Activated B cell treated with CpG ODN at 0.5 μM for 24 hours (primary cell): ENCODE measurements at regions not wholly inside any gene's neighbourhood (a gene's known extent, or its start where the extent isn't known, plus 50 kb on each side); places are given as distances from the start of the nearest gene placed in this dataset.

Experiments used
- ATAC-seq: fragments of 200-7000 bp; cut with Tn5 transposase; one replicate; pipeline ENCODE4 v1.10.0; 2021; ENCODE audit warnings: low read depth, mild to moderate bottlenecking, moderate library complexity
- CTCF ChIA-PET: fragments of 350-600 bp; sonication (Branson Sonifier 250); formaldehyde crosslinking; loops from one replicate; lab custom pipeline; 2021; ENCODE audit warnings: antibody characterized with exemption; lab: Charles Lee
- POLR2A ChIA-PET: fragments of 350-600 bp; sonication (Branson Sonifier 250); formaldehyde crosslinking; loops from one replicate; lab custom pipeline; 2021; ENCODE audit warnings: antibody characterized with exemption; lab: Charles Lee
- DNase-seq: peaks from one replicate; pipeline ENCODE4 v3.0.0; 2022
- H3K27ac Mint-ChIP-seq: one replicate; pipeline ENCODE4 v1.8.0; 2020; ENCODE audit warnings: mixed read lengths
- H3K27me3 Mint-ChIP-seq: one replicate; pipeline ENCODE4 v1.8.0; 2021; ENCODE audit warnings: mixed read lengths
- H3K36me3 Mint-ChIP-seq: one replicate; pipeline ENCODE4 v1.8.0; 2021; ENCODE audit warnings: low read depth, mixed read lengths
- H3K4me1 Mint-ChIP-seq: one replicate; pipeline ENCODE4 v1.8.0; 2021; ENCODE audit warnings: mixed read lengths
- H3K4me3 Mint-ChIP-seq: one replicate; pipeline ENCODE4 v1.8.0; 2020; ENCODE audit warnings: mild to moderate bottlenecking, mixed read lengths
- H3K9me3 Mint-ChIP-seq: one replicate; pipeline ENCODE4 v1.8.0; 2020; ENCODE audit warnings: mixed read lengths
- intact Hi-C: fragments of 100-400 bp; cut with micrococcal nuclease; formaldehyde crosslinking; loops from one replicate; pipeline ENCODE4 v1.15.1; 2024
- TF ChIP-seq, protein P1 (sequence below): fragments of 200-600 bp; IDR thresholded peaks from one replicate; pipeline ENCODE4 v1.8.0; 2022; ENCODE audit warnings: antibody characterized with exemption, mild to moderate bottlenecking

DNA sequence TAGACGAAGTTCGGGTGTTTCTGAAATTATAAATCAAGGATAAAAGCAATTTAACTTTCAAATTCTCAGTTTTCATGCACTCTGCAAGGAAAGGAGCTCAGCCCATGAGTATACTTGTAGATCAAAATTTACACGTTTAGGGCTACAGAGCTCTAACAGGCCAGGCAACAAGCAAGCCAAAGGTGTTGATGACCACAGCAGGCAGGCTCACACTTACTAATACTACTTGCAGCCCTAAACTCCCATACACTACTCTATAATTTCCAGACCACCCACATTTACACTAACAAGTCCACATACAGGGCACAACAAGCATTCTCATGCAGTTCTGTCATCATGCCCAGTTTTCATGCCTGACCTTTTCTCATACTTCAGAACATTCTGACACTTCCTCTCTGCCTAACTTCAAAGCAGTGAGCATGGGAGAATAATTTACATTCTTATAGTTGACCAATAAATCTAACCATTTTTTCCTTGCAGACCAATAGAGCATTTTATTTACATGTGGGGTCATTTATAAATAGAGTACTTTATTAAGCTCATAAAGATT is 124.7 kb upstream of the FRMD4B start:
- Mint-ChIP-seq H3K4me1 (no peaks in the 10 kb centered on the region), H3K4me3 (no peak overlapping the region), H3K27ac (no peak overlapping the region), H3K36me3 (no peaks in the 10 kb centered on the region), H3K27me3 (peaks cover 4% of the 10 kb centered on the region), H3K9me3 (no peaks in the 10 kb centered on the region)
- intact Hi-C loops: no loop called here
- ChIA-PET POLR2A (no interaction called here), CTCF (no interaction called here)
- no peak for DNase-seq
- ATAC-seq: no peak
- TF ChIP-seq, protein P1, sequence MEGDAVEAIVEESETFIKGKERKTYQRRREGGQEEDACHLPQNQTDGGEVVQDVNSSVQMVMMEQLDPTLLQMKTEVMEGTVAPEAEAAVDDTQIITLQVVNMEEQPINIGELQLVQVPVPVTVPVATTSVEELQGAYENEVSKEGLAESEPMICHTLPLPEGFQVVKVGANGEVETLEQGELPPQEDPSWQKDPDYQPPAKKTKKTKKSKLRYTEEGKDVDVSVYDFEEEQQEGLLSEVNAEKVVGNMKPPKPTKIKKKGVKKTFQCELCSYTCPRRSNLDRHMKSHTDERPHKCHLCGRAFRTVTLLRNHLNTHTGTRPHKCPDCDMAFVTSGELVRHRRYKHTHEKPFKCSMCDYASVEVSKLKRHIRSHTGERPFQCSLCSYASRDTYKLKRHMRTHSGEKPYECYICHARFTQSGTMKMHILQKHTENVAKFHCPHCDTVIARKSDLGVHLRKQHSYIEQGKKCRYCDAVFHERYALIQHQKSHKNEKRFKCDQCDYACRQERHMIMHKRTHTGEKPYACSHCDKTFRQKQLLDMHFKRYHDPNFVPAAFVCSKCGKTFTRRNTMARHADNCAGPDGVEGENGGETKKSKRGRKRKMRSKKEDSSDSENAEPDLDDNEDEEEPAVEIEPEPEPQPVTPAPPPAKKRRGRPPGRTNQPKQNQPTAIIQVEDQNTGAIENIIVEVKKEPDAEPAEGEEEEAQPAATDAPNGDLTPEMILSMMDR: no peak

DNA sequence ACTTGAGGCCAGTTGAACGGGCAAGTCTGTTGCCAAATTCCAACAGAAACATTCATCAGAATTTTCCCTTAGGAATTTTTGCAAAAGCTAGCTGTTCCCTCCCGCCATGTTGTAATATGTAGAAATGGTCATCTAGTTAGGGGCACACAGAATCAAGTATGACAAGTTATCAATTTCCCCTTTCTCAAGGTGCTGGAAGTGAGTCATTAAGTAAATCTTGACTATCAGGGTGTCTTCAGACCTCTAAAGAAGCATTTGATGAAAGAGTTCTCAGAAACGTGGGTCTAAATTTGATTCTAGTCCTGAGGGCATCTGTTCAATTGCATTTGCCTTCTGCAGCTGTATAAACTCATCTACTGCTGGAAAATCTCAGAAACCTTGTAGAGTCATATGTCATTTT is 123.4 kb upstream of the FRMD4B start:
- no peak for ATAC-seq
- intact Hi-C loops: no loop called here

DNA sequence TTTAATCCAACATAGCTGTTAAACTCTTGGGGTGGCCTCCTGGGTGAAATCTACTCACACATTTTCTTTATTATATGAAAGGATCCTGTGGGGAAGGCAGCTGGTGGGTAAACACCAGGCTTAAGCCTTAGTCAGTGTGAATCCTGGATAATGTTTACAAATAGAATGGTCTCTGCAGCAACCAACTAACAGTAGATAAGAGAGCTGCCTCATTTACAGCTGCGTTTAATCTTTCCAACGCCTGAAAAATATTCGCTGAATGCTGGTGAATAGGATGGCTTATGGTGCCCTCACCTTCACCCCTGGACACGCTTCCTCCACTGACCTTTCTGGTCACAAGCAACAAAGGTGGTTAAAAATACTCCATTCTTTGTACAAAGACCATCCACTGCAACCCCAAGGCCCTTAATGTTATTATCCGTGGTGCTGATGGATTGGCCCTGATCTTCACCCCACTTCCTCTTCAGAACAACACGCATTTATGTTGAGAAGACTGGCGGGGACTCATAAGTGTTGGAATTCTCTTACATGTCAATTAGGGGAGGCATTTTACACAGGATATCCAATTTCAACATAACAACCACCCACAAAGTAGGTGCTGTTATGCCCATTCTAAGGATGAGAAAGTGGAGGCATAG is 120.0 kb upstream of the FRMD4B start:
- Mint-ChIP-seq H3K4me3 (no peak overlapping the region), H3K4me1 (no peaks in the 10 kb centered on the region), H3K9me3 (no peaks in the 10 kb centered on the region), H3K27ac (no peak overlapping the region), H3K36me3 (no peaks in the 10 kb centered on the region), H3K27me3 (peaks cover 2% of the 10 kb centered on the region)
- ChIA-PET CTCF (no interaction called here), POLR2A (no interaction called here)
- ATAC-seq (no peak), DNase-seq (no peak)
- TF ChIP-seq, protein P1: no peak
- intact Hi-C loops: no loop called here

More for the DNA sequence above, 123.4 kb upstream of the FRMD4B start:
- TF ChIP-seq, protein P1: no peak
- Mint-ChIP-seq H3K36me3 (no peaks in the 10 kb centered on the region), H3K27ac (no peak overlapping the region), H3K4me1 (no peaks in the 10 kb centered on the region), H3K4me3 (no peak overlapping the region), H3K27me3 (peaks cover 4% of the 10 kb centered on the region), H3K9me3 (no peaks in the 10 kb centered on the region)
- ChIA-PET CTCF (no interaction called here), POLR2A (no interaction called here)
- DNase-seq: no peak

DNA sequence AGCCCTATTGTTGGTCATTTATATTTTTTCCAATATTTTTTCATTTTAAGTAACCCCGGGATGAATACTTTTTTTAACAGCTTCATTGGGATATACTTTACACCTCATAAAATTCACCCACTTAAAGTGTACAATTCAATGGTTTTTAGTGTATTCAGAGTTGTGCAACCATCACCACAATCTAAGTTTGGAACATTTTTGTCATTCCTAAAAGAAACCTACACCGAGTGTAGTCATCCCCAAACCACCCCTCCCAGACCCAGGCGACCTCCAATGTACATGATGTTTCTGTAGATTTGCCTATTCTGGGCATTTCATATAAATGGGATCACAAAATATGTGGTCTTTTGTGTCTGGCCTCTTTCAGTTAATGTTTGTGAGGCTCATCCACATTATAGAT is 118.3 kb upstream of the FRMD4B start:
- H3K27ac Mint-ChIP-seq: no peak overlapping the region
- TF ChIP-seq, protein P1: no peak
- ChIA-PET CTCF (no interaction called here), POLR2A (no interaction called here)
- H3K4me3 Mint-ChIP-seq: no peak overlapping the region
- ATAC-seq (no peak), DNase-seq (no peak)
- no peaks in the 10 kb centered on the region for H3K4me1 Mint-ChIP-seq
- H3K36me3 Mint-ChIP-seq: no peaks in the 10 kb centered on the region
- H3K27me3 Mint-ChIP-seq: peaks cover 2% of the 10 kb centered on the region
- intact Hi-C loops: no loop called here
- no peaks in the 10 kb centered on the region for H3K9me3 Mint-ChIP-seq

DNA sequence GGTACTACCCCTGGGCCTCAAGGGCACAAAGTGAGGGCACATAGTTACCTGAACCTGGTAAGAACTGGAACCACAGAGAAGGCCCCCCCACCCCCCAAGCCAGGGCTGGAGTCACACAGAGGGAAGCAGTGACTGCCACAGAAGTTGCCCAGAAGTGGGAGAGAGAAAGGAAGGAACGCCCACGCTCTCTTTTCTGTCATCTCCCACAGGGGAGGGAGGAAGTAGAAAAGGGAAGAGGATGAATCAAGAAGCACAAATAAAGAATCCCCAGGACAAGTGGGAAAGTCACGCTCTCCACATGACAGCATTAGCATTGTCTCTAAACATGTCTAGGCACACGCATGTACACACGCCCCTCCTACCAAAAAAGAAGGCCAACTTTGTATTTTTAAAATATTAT is 114.7 kb upstream of the FRMD4B start:
- DNase-seq (no peak), ATAC-seq (no peak)
- ChIA-PET CTCF (no interaction called here), POLR2A (no interaction called here)
- no peak overlapping the region for H3K4me3 Mint-ChIP-seq
- intact Hi-C loops: no loop called here
- H3K4me1 Mint-ChIP-seq: no peaks in the 10 kb centered on the region
- H3K27ac Mint-ChIP-seq: no peak overlapping the region
- no peaks in the 10 kb centered on the region for H3K9me3 Mint-ChIP-seq
- H3K27me3 Mint-ChIP-seq: peaks cover 2% of the 10 kb centered on the region
- H3K36me3 Mint-ChIP-seq: no peaks in the 10 kb centered on the region
- TF ChIP-seq, protein P1: no peak
